ENCODE measurements at regions not wholly inside any gene's neighbourhood (a gene's known extent, or its start where the extent isn't known, plus 50 kb on each side); places are given as distances from the start of the nearest gene placed in this dataset.

DNA sequence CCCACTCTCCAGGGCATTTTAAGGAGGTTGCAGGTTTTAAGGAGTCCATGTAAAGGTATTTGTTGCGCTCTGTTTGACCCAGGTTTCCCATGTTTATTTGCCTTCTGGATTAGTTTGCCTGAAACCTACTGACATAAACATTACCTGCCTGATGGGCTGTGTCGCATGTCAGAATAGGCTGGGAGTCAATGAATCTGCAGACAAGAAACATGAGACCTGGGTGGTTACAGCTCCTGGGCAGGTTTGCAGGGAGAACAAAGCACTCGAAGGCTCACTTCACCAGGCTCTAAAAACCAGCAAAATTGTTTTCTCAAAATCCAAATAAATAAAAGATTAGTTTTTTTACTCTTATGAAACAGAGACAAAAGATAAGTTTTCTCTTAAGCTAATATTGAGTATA, 114.4 kb upstream of the SERTM1 start:
- TF ChIP-seq, protein P1, sequence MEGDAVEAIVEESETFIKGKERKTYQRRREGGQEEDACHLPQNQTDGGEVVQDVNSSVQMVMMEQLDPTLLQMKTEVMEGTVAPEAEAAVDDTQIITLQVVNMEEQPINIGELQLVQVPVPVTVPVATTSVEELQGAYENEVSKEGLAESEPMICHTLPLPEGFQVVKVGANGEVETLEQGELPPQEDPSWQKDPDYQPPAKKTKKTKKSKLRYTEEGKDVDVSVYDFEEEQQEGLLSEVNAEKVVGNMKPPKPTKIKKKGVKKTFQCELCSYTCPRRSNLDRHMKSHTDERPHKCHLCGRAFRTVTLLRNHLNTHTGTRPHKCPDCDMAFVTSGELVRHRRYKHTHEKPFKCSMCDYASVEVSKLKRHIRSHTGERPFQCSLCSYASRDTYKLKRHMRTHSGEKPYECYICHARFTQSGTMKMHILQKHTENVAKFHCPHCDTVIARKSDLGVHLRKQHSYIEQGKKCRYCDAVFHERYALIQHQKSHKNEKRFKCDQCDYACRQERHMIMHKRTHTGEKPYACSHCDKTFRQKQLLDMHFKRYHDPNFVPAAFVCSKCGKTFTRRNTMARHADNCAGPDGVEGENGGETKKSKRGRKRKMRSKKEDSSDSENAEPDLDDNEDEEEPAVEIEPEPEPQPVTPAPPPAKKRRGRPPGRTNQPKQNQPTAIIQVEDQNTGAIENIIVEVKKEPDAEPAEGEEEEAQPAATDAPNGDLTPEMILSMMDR (IDR thresholded peaks at IDR 0.05) = no peak
- TF ChIP-seq POLR2AphosphoS5 (IDR thresholded peaks at IDR 0.05) = no peak
- no peak for TF ChIP-seq POLR2A (IDR thresholded peaks at IDR 0.05)
